Astrocyte of the cerebellum (primary cell): ENCODE measurements at regions not wholly inside any gene's neighbourhood (a gene's known extent, or its start where the extent isn't known, plus 50 kb on each side); places are given as distances from the start of the nearest gene placed in this dataset.

Source experiments
- DNase-seq: peaks from one replicate; pipeline ENCODE4 v3.0.0-alpha.2; 2011; ENCODE audit warnings: low read depth
- H3K4me3 ChIP-seq: 2 replicates; pipeline ENCODE4 v1.5.1; 2011; ENCODE audit warnings: mild to moderate bottlenecking, low read depth, low read length, moderate library complexity
- CTCF ChIP-seq: IDR thresholded peaks from 2 replicates; pipeline ENCODE4 v1.5.1; 2012; ENCODE audit warnings: low read length, low read depth, moderate library complexity, mild to moderate bottlenecking; ENCODE audit errors: missing control alignments
- in situ Hi-C: cut with HindIII; loops from 2 replicates; pipeline ENCODE4 v1.10.0; 2017; ENCODE audit warnings: low sequenced_read_pairs

DNA sequence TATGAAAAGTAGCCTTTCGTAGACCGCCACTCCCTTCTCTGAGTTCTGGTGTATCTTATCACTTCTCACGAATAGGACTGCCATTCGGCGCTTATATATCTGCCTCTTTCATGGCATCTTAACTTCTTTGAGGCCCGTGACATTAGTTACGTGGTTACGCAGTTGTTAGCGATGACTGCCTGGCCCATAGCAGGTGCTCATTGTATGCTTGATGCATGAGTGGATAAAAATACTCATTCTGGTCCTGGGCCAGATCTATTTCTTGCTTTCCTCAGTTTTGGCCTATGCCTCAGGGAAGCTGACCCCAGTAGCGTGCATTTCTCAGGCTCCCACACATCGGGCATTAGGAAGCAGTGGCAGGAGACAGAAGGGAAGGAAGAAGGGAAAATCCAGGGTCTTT is 60.7 kb upstream of the PITX2 start:
- no peak for TF ChIP-seq CTCF
- no peak overlapping the region for H3K4me3 ChIP-seq
- DNase-seq = no peak
- in situ Hi-C loops = no loop called here

GRCh38 chr4:110702326-110702725 is 79.4 kb upstream of the PITX2 start:
- TF ChIP-seq CTCF = no peak
- no peak for DNase-seq
- in situ Hi-C loops = no loop called here
- no peak overlapping the region for H3K4me3 ChIP-seq

- in situ Hi-C loops = no loop called here
- no peak for DNase-seq
- no peak overlapping the region for H3K4me3 ChIP-seq
- TF ChIP-seq CTCF = no peak
Measured at GRCh38 chr4:110704748-110705439, 82.0 kb upstream of the PITX2 start.

- no peak for TF ChIP-seq CTCF
- in situ Hi-C loops = no loop called here
- no peak overlapping the region for H3K4me3 ChIP-seq
- DNase-seq = no peak
Measured at GRCh38 chr4:110705440-110705782, 82.5 kb upstream of the PITX2 start.

DNA sequence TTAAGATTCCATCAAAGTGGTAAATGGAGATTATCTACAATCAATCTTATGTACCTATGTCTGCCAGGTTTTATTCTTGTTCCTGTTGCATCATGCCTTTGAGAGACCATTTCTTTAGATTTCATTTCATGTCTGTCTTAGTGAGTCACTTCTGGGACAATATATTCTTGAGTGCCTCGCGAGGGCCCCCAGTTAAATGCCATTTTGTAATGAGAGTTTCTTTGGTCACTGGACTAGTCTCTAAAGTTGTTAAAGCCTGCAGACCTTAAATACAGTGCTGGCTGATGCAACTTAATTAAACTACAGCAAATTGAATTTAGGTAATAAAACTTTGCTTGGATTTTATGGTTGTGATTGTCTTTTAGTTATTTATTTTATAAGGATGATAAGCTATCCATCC is 87.2 kb upstream of the PITX2 start:
- in situ Hi-C loops = no loop called here
- no peak for DNase-seq
- no peak overlapping the region for H3K4me3 ChIP-seq
- no peak for TF ChIP-seq CTCF

- in situ Hi-C loops = no loop called here
- TF ChIP-seq CTCF = no peak
- H3K4me3 ChIP-seq = no peak overlapping the region
- no peak for DNase-seq
Measured at GRCh38 chr4:110712486-110712885, 89.6 kb upstream of the PITX2 start.

- no peak for DNase-seq
- TF ChIP-seq CTCF = no peak
- H3K4me3 ChIP-seq = no peak overlapping the region
- in situ Hi-C loops = no loop called here
Measured at GRCh38 chr4:110730318-110730717, 107.4 kb upstream of the PITX2 start.
